ENCODE measurements at regions not wholly inside any gene's neighbourhood (a gene's known extent, or its start where the extent isn't known, plus 50 kb on each side); places are given as distances from the start of the nearest gene placed in this dataset.

DNA sequence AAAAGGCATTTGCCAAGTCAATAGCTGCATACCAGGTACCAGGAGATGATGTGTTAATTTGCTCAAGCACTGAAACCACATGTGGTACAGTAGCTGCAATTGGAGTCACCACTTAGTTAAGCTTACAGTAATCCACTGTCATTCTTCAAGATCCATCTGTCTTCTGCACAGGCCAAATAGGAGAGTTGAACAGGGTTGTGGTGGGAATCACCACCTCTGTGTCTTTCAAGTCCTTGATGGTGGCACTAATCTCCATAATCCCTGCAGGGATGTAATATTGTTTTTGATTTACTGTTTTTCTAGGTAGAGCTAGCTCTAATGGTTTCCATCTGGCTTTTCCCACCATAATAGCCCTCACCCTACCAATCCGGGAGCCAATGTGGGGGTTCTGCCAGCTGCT lies 91.9 kb downstream of the FCRL5 start:
- no peaks in the 10 kb centered on the region for H3K27me3 ChIP-seq (replicated peaks; ENCODE audit: control insufficient read depth, insufficient read depth, low read length)
- no peaks in the 10 kb centered on the region for H3K4me1 Mint-ChIP-seq (ENCODE audit: low read depth, unreplicated experiment)
- no peaks in the 10 kb centered on the region for H3K36me3 ChIP-seq (ENCODE audit: control insufficient read depth, insufficient read depth, low read length)
- no peak for DNase-seq
- no peak overlapping the region for H3K27ac Mint-ChIP-seq (ENCODE audit: unreplicated experiment)
- no peaks in the 10 kb centered on the region for H3K9me3 ChIP-seq
- intact Hi-C loops (cut with micrococcal nuclease; ENCODE audit: unreplicated experiment), result no loop called here
- POLR2A ChIA-PET, result no interaction called here
- no peak overlapping the region for H3K4me3 Mint-ChIP-seq (ENCODE audit: unreplicated experiment)
- H3K27me3 Mint-ChIP-seq (ENCODE audit: insufficient read depth, unreplicated experiment), result no peaks in the 10 kb centered on the region
- no peaks in the 10 kb centered on the region for H3K4me1 ChIP-seq
- no peaks in the 10 kb centered on the region for H3K36me3 Mint-ChIP-seq (ENCODE audit: insufficient read depth, unreplicated experiment)
- CTCF ChIA-PET, result no interaction called here
- no peak overlapping the region for H3K4me3 ChIP-seq (ENCODE audit: low read depth, low read length)
- TF ChIP-seq, protein P1, sequence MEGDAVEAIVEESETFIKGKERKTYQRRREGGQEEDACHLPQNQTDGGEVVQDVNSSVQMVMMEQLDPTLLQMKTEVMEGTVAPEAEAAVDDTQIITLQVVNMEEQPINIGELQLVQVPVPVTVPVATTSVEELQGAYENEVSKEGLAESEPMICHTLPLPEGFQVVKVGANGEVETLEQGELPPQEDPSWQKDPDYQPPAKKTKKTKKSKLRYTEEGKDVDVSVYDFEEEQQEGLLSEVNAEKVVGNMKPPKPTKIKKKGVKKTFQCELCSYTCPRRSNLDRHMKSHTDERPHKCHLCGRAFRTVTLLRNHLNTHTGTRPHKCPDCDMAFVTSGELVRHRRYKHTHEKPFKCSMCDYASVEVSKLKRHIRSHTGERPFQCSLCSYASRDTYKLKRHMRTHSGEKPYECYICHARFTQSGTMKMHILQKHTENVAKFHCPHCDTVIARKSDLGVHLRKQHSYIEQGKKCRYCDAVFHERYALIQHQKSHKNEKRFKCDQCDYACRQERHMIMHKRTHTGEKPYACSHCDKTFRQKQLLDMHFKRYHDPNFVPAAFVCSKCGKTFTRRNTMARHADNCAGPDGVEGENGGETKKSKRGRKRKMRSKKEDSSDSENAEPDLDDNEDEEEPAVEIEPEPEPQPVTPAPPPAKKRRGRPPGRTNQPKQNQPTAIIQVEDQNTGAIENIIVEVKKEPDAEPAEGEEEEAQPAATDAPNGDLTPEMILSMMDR (IDR thresholded peaks at IDR 0.05; ENCODE audit: insufficient read depth in 1 of 2, low read depth in 1 of 2, low read length in 1 of 2, severe bottlenecking in 1 of 2, unreplicated experiment in 1 of 2), result no peak
- H3K9me3 Mint-ChIP-seq (ENCODE audit: unreplicated experiment), result no peaks in the 10 kb centered on the region
- BruUV-seq (replicated peaks), result no TSS peak

DNA sequence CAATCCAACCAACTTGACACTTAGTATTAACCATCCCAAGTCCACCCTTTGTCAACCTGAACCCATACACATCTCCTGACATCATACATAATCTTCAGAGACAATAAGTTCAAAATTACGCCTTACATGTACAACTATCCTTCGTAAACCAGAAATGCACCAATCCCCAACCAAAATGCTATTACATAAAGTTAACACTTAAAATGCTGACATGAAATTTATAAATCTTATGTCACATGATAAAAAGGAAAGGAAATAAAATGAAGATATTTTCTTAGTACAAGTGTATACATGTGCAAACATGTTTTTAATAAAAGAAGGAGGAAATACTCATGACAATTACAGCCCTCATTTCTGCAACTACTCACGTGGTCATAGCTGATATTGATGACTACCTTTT lies 95.0 kb downstream of the FCRL5 start:
- TF ChIP-seq, protein P1 (IDR thresholded peaks at IDR 0.05; ENCODE audit: insufficient read depth in 1 of 2, low read depth in 1 of 2, low read length in 1 of 2, severe bottlenecking in 1 of 2, unreplicated experiment in 1 of 2), result no peak
- Histone ChIP-seq H3K36me3 (ENCODE audit: control insufficient read depth, insufficient read depth, low read length) (no peaks in the 10 kb centered on the region), H3K9me3 (peaks cover 3% of the 10 kb centered on the region; the same call in 1 of the 2 replicates), H3K4me3 (ENCODE audit: low read depth, low read length) (no peak overlapping the region), H3K4me1 (peaks cover 2% of the 10 kb centered on the region), H3K27me3 (replicated peaks; ENCODE audit: control insufficient read depth, insufficient read depth, low read length) (no peaks in the 10 kb centered on the region)
- Mint-ChIP-seq H3K36me3 (ENCODE audit: insufficient read depth, unreplicated experiment) (no peaks in the 10 kb centered on the region), H3K9me3 (ENCODE audit: unreplicated experiment) (no peaks in the 10 kb centered on the region), H3K4me3 (ENCODE audit: unreplicated experiment) (no peak overlapping the region), H3K27ac (ENCODE audit: unreplicated experiment) (no peak overlapping the region), H3K27me3 (ENCODE audit: insufficient read depth, unreplicated experiment) (no peaks in the 10 kb centered on the region), H3K4me1 (ENCODE audit: low read depth, unreplicated experiment) (no peaks in the 10 kb centered on the region)
- no TSS peak for BruUV-seq (replicated peaks)
- ChIA-PET CTCF (no interaction called here), POLR2A (no interaction called here)
- intact Hi-C loops (cut with micrococcal nuclease; ENCODE audit: unreplicated experiment), result no loop called here
- no peak for DNase-seq

DNA sequence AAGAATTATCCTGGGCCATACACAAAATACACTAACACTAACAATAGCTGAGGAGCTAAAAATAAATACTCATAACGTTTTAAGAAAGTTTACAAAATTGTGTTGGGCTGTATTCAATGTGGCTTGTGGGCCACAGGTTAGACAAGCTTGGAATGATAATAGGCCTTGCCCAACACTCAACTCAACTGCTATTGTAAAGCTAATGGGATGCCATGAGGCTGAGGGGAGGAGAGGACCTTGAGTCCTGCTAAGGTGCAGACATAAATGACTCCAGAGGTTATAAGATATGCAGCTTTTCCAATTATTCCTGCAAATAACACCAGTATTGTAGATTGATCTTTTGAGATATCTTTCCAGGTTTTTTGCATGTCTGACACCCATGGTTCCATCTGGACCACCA lies 97.0 kb downstream of the FCRL5 start:
- no peak overlapping the region for H3K4me3 Mint-ChIP-seq (ENCODE audit: unreplicated experiment)
- no peaks in the 10 kb centered on the region for H3K27me3 Mint-ChIP-seq (ENCODE audit: insufficient read depth, unreplicated experiment)

More for the DNA sequence above, 97.0 kb downstream of the FCRL5 start:
- no TSS peak for BruUV-seq (replicated peaks)
- CTCF ChIA-PET, result no interaction called here
- intact Hi-C loops (cut with micrococcal nuclease; ENCODE audit: unreplicated experiment), result no loop called here
- Mint-ChIP-seq H3K4me1 (ENCODE audit: low read depth, unreplicated experiment) (peaks cover 17% of the 10 kb centered on the region), H3K27ac (ENCODE audit: unreplicated experiment) (no peak overlapping the region), H3K36me3 (ENCODE audit: insufficient read depth, unreplicated experiment) (no peaks in the 10 kb centered on the region), H3K9me3 (ENCODE audit: unreplicated experiment) (no peaks in the 10 kb centered on the region)
- POLR2A ChIA-PET, result no interaction called here
- Histone ChIP-seq H3K36me3 (ENCODE audit: control insufficient read depth, insufficient read depth, low read length) (no peaks in the 10 kb centered on the region), H3K27me3 (replicated peaks; ENCODE audit: control insufficient read depth, insufficient read depth, low read length) (no peaks in the 10 kb centered on the region), H3K4me3 (ENCODE audit: low read depth, low read length) (no peak overlapping the region), H3K9me3 (peaks cover 12% of the 10 kb centered on the region; the same call in 1 of the 2 replicates), H3K4me1 (peaks cover 22% of the 10 kb centered on the region)
- no peak for DNase-seq
- TF ChIP-seq, protein P1 (IDR thresholded peaks at IDR 0.05; ENCODE audit: insufficient read depth in 1 of 2, low read depth in 1 of 2, low read length in 1 of 2, severe bottlenecking in 1 of 2, unreplicated experiment in 1 of 2), result no peak

All from Caco-2 (cell line).